NCI-H526 treated with DMSO at 0.1 percent for 48 hours (cell line): ENCODE measurements at regions not wholly inside any gene's neighbourhood (a gene's known extent, or its start where the extent isn't known, plus 50 kb on each side); places are given as distances from the start of the nearest gene placed in this dataset.

Experiments
- DNase-seq: peaks from one replicate; lab custom pipeline; 2025; lab: John Stamatoyannopoulos, UW

DNA sequence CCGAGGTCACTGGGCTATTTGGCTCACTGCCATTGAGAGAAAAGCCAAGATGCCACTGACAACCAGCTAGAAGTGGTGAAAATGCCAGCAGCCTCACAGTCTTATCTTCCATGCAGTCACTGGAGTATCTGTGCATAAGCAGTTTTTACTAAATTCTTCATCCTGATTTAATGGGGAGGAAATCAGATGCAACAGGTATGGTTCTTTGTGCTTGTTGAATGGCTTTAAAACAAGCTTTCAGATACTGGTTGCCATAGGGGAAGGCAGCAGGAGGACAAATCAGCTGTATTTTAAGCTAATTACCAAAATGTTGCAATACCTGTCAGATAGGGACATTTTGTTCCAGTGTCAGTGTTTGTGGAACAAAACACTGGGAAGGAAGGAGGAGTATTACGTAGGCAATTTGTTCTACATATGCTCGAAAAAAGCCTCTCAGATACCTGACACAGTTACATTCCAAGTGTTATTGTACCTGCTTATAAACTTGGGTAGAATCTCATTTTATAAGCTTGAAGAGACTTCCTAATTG, 54.1 kb upstream of the ARHGAP5 start:
- DNase-seq = no peak

DNA sequence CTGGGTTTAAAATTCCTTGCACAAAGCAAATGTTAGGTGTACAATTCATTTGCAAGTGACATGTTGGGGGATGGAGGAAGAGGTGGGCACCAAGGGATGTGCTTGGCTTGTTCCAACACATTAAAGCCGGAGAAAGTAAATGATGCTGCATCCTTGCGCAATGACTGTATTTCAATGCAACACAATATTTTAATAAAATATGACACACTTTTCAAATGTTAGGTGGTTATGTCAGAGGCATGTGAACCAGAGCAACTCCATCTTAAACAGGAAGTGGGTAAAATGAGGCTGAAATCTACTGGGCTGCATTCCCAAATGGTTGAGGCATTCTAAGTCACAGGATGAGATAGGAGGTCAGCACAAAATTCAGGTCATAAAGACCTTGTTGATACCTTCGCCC, 53.6 kb upstream of the ARHGAP5 start:
- no peak for DNase-seq

DNA sequence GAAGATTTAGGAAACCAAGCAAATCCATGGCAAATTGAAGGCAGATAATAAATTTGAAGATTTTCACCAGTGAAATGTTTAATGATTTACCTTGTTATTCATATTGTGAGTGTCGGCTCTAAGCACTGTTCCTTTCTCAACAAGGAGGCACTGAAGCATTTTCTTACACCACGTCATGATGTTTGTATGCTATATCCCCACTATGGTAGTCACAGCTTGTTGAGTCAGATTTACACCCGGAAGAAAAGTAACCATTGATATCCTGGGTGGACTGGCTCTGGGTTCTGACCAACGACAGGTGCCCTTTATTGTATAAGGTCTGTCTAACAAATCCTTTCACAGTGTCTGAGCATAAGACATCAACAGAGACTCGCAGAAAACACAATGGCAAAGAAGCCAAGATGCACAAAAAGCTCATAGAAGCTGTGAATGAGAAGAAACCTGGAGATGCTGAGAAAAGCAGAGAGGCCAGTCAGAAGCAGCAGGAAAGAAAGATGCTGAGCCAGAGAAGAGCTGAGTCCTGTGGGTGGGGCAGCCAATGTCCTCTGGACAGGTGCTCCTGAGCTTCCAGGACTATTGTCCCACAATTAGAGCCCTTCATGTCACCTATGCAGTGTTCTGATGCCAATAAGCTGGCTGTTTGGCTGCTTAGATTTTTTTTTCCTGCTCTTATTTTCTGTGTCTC, 49.7 kb upstream of the ARHGAP5 start:
- DNase-seq = no peak
